GM06990 (cell line): ENCODE measurements at regions not wholly inside any gene's neighbourhood (a gene's known extent, or its start where the extent isn't known, plus 50 kb on each side); places are given as distances from the start of the nearest gene placed in this dataset.

Source experiments
- DNase-seq: peaks from one replicate; pipeline ENCODE4 v3.0.0-alpha.2; 2011; ENCODE audit not compliant: insufficient read length; ENCODE audit errors: extremely low read depth
- H3K27me3 ChIP-seq: replicated peaks from 2 replicates; pipeline ENCODE4 v1.6.0; 2011; ENCODE audit warnings: low read length; ENCODE audit not compliant: control insufficient read depth, insufficient read depth
- H3K36me3 ChIP-seq: 2 replicates; pipeline ENCODE4 v1.5.1; 2011; ENCODE audit warnings: low read length; ENCODE audit not compliant: control insufficient read depth, insufficient read depth
- H3K4me3 ChIP-seq: replicated peaks from 2 replicates; pipeline ENCODE4 v1.5.1; 2011; ENCODE audit warnings: low read depth, mild to moderate bottlenecking, control low read depth, low read length
- CTCF ChIP-seq: IDR thresholded peaks from 2 replicates; pipeline ENCODE4 v1.5.1; 2011; ENCODE audit warnings: low read length, control low read depth, mild to moderate bottlenecking, inconsistent platforms; ENCODE audit not compliant: insufficient read depth, poor library complexity, severe bottlenecking

GRCh38 chr15:31171731-31172130 lies 70.2 kb upstream of the TRPM1 start:
- TF ChIP-seq CTCF = no peak
- H3K27me3 ChIP-seq = no peaks in the 10 kb centered on the region
- no peak for DNase-seq
- no peak overlapping the region for H3K4me3 ChIP-seq
- no peaks in the 10 kb centered on the region for H3K36me3 ChIP-seq

GRCh38 chr15:31172606-31173005 lies 71.1 kb upstream of the TRPM1 start:
- H3K4me3 ChIP-seq = no peak overlapping the region

GRCh38 chr15:31173790-31174450 lies 72.4 kb upstream of the TRPM1 start:
- Histone ChIP-seq H3K4me3 (no peak overlapping the region), H3K36me3 (no peaks in the 10 kb centered on the region), H3K27me3 (no peaks in the 10 kb centered on the region)
- DNase-seq = no peak
- TF ChIP-seq CTCF = no peak

More at GRCh38 chr15:31172606-31173005, 71.1 kb upstream of the TRPM1 start:
- H3K36me3 ChIP-seq = no peaks in the 10 kb centered on the region
- no peak for TF ChIP-seq CTCF
- no peak for DNase-seq
- H3K27me3 ChIP-seq = no peaks in the 10 kb centered on the region

DNA sequence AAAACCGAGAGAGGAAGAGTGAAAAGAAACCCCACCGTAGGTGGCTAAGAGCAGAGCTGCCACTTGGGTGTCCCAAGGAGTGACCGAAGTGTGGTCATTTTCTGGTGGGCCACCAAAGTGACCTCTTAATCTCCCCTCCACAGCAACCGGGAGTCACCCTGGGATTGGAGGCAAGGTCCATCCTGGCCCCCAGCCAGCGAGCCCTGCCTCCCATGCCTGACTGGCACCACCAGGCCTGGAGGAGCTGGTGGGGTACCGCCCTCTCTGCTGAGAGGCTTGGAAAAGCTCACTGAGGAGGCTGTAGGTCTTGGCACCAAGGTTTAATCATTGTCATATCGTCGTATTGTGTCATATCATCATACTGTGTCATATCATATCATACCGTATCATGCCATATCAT lies 74.0 kb upstream of the TRPM1 start:
- no peaks in the 10 kb centered on the region for H3K36me3 ChIP-seq
- H3K4me3 ChIP-seq = no peak overlapping the region
- H3K27me3 ChIP-seq = no peaks in the 10 kb centered on the region
- TF ChIP-seq CTCF = no peak
- no peak for DNase-seq

DNA sequence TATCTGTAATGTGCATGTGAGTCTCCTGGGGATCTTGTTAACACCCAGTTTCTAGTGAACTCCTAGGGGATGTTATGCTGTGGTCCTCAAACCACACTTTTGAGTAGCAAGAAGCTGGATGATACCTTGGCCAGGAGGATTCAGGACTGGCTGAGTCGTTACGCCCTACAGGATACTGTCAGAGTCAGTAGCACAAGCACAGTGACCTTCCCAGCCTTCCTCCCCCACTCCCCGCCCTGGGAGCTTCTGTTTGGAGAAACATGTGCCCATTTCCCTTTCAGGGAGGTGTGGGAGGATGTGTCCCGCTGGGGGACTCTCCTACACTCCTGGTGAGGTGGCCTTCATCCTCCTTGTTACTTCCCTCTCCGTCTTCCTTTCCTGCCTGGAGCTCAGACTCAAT lies 76.4 kb upstream of the TRPM1 start:
- Histone ChIP-seq H3K27me3 (no peaks in the 10 kb centered on the region), H3K36me3 (no peaks in the 10 kb centered on the region), H3K4me3 (no peak overlapping the region)
- TF ChIP-seq CTCF = no peak
- DNase-seq = no peak

DNA sequence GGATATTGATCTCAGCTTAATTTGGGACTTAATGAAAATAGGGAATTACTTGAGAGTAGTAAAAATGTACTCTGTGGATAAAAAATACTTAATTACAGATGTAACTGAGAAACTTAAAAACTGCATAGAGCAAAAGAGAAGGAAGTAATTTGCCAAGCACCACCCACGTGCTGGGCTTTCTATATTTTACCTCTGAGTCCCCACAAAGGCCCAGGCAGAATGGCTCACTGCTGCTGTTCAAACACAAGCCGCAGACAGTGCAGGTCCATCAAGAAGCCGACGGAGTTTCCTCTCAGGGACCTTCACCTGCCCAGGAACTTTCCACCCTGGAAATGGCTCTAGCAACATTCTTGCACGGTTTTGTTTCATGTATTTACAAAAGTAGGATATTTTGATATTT lies 77.2 kb upstream of the TRPM1 start:
- no peaks in the 10 kb centered on the region for H3K36me3 ChIP-seq
- DNase-seq = no peak
- H3K27me3 ChIP-seq = no peaks in the 10 kb centered on the region
- TF ChIP-seq CTCF = no peak
- H3K4me3 ChIP-seq = no peak overlapping the region
